ENCODE measurements at regions not wholly inside any gene's neighbourhood (a gene's known extent, or its start where the extent isn't known, plus 50 kb on each side); places are given as distances from the start of the nearest gene placed in this dataset.

DNA sequence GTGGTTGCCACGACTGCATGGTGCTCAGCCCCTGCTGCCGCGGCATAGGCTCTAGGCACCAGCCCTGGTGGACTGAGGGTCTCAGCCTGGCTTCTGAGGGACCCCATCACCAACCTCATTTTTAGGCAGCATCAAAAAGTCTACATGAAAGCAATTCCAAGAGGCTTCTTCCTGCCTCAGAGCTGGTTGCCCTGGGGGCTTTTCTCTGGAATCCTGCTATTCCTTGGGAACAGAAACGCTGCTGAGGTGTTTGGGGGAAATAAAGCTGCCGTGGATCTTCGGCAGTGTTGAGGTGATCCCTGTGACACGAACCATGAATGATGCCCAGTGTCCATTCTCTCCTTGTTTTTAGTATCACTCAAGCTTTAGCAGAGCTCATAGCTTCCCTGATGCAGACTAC is 148.4 kb upstream of the LRFN2 start:
- DNase-seq (ENCODE audit: low read depth in 2 of 2): no peak
- no peak overlapping the region for H3K4me3 ChIP-seq (replicated peaks in 1 of 2; ENCODE audit: low read depth in 2 of 2, low read length in 2 of 2)
- TF ChIP-seq, protein P1, sequence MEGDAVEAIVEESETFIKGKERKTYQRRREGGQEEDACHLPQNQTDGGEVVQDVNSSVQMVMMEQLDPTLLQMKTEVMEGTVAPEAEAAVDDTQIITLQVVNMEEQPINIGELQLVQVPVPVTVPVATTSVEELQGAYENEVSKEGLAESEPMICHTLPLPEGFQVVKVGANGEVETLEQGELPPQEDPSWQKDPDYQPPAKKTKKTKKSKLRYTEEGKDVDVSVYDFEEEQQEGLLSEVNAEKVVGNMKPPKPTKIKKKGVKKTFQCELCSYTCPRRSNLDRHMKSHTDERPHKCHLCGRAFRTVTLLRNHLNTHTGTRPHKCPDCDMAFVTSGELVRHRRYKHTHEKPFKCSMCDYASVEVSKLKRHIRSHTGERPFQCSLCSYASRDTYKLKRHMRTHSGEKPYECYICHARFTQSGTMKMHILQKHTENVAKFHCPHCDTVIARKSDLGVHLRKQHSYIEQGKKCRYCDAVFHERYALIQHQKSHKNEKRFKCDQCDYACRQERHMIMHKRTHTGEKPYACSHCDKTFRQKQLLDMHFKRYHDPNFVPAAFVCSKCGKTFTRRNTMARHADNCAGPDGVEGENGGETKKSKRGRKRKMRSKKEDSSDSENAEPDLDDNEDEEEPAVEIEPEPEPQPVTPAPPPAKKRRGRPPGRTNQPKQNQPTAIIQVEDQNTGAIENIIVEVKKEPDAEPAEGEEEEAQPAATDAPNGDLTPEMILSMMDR (IDR thresholded peaks at IDR 0.05; ENCODE audit: low read depth, low read length): no peak

DNA sequence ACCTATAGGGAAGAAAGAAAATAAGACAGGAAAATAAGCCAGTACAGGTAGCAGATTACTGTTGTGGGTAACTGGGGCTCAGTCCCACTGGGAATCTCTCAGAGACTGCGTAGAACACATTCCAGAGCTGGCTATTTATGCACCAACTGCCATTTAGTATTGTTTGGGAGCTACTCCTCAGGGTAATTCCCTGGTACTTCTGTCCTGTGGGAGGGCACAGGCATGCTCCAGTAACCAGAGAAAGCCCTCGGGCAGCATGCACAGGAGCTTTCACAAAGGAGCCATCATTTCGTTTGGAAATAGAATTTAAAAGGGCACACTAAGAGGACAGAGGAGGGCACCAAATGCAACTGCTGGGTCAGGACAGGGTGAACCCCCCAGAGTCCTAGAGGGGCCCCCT is 148.0 kb upstream of the LRFN2 start:
- DNase-seq (ENCODE audit: low read depth in 2 of 2): no peak
- TF ChIP-seq, protein P1 (IDR thresholded peaks at IDR 0.05; ENCODE audit: low read depth, low read length): no peak
- no peak overlapping the region for H3K4me3 ChIP-seq (replicated peaks in 1 of 2; ENCODE audit: low read depth in 2 of 2, low read length in 2 of 2)

DNA sequence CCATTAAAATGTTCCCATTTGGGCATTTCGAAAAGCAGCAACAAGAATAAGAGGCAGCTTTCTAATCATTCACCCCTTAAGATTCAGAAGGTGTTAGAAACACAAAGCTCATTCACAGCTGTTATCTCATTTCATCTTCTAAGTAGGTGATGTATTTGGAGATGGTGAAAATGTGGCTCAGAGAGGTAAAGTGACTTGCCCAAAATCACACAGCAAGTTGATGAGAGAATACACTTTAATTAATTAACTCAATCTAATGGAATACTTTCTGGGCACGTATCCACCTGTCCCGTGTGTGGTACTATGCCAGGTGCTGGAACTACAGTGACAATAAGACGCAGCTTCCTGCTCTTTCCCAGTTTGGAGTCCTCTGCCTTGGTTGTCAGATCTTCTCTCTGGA is 147.4 kb upstream of the LRFN2 start:
- TF ChIP-seq, protein P1 (IDR thresholded peaks at IDR 0.05; ENCODE audit: low read depth, low read length): no peak
- no peak for DNase-seq (ENCODE audit: low read depth in 2 of 2)
- no peak overlapping the region for H3K4me3 ChIP-seq (replicated peaks in 1 of 2; ENCODE audit: low read depth in 2 of 2, low read length in 2 of 2)

DNA sequence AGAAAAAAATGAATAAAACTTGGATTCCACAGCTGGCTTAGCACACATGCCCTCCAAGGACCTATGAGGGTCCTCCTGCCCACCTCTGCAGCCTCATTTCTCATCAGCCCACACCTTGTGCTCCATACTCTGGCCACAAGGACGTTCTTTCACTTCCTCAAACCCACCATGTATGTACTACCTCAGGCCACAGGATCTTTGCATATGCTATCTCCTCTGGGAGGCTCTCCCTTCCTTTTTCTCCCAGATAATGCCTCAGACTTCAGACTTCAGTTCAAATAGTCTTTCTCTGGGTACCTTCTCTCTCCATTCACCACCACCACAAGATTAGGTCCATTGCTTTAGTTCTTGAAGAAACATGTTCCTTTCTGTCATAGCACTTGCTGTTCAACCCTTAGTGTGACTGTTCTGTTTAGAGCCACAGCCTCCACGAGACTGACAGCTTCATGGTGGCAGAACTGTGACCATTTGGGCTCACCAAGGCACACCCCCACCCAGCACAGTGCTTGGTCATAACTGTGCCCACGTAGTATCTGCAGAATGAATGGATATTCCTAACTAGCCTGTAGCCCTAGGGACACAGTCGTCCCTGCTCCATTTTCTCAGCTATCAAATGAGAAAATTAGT is 146.7 kb upstream of the LRFN2 start:
- H3K4me3 ChIP-seq (replicated peaks in 1 of 2; ENCODE audit: low read depth in 2 of 2, low read length in 2 of 2): no peak overlapping the region
- TF ChIP-seq, protein P1 (IDR thresholded peaks at IDR 0.05; ENCODE audit: low read depth, low read length): no peak
- DNase-seq (ENCODE audit: low read depth in 2 of 2): no peak

DNA sequence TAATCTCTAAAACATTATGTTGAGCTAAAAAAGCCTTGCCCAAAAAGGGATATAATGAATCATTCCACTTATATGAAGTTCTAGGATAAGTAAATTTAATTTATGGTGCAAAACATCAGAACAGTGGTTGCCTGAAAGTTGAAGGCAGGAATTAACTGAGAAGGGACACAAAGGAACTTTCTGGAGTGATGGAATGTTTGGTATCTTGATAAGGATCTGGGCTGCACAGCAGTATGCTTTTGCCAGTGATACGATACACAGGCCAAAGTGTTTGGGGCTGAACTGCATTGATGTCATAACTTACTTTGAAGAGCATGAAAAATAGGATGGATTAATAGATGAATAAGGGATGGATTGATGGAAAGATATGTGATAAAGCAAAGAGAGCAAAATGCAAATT is 146.1 kb upstream of the LRFN2 start:
- TF ChIP-seq, protein P1 (IDR thresholded peaks at IDR 0.05; ENCODE audit: low read depth, low read length): no peak
- DNase-seq (ENCODE audit: low read depth in 2 of 2): no peak
- H3K4me3 ChIP-seq (replicated peaks in 1 of 2; ENCODE audit: low read depth in 2 of 2, low read length in 2 of 2): no peak overlapping the region

DNA sequence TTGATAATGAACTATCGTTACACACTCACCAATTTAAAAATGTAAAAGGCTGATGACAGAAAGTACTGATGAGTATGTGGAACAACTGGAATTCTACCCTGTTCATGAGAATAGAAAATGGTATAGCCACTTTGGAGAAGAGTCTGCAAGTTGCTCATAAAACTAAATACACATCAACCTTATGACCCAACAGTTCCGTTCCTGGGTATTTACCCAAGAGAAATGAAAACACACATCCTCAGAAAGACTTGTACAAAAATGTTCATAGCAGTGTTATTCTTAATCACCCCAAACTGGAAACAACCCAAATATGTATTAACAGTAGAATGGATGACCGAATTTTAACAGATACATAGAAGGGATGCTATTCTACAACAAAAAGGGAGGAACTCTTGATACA is 145.7 kb upstream of the LRFN2 start:
- TF ChIP-seq, protein P1 (IDR thresholded peaks at IDR 0.05; ENCODE audit: low read depth, low read length): no peak
- H3K4me3 ChIP-seq (replicated peaks in 1 of 2; ENCODE audit: low read depth in 2 of 2, low read length in 2 of 2): no peak overlapping the region
- DNase-seq (ENCODE audit: low read depth in 2 of 2): no peak

DNA sequence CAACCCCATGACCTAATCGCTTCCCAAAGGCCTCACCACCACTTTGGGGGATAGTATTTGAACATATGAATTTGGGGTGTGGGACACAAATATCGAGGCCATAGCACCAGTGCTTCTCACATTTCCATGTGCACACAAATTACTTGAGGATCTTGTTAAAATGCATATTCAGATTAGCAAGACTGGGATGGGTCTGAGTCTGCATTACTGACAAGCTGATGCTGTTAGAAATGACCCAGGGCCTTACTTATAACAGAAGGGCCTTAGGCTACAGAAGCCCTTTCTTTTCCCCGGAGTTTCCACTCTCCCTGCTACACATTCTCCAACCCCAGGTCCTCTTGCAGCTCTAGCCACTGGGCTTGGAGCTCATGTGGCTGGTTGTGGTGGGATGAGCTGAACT is 141.5 kb upstream of the LRFN2 start:
- DNase-seq (ENCODE audit: low read depth in 2 of 2): no peak
- TF ChIP-seq, protein P1 (IDR thresholded peaks at IDR 0.05; ENCODE audit: low read depth, low read length): no peak
- no peak overlapping the region for H3K4me3 ChIP-seq (replicated peaks in 1 of 2; ENCODE audit: low read depth in 2 of 2, low read length in 2 of 2)
